Ishikawa (cell line): ENCODE measurements at regions not wholly inside any gene's neighbourhood (a gene's known extent, or its start where the extent isn't known, plus 50 kb on each side); places are given as distances from the start of the nearest gene placed in this dataset.
A peak's percentile ranks its signal among the peaks of the same experiment; 100 is the strongest.

Experiments used
- CEBPB ChIP-seq: IDR thresholded peaks from 2 replicates; pipeline ENCODE4 v1.6.1; 2012
- CREB1 ChIP-seq: IDR thresholded peaks from 2 replicates; pipeline ENCODE4 v1.6.1; 2012; ENCODE audit warnings: low read depth
- EGR1 ChIP-seq: IDR thresholded peaks from 2 replicates; pipeline ENCODE4 v1.6.1; 2012
- EP300 ChIP-seq: IDR thresholded peaks from 2 replicates; pipeline ENCODE4 v1.6.1; 2012; ENCODE audit warnings: borderline replicate concordance
- FOXM1 ChIP-seq: IDR thresholded peaks from 2 replicates; pipeline ENCODE4 v1.6.1; 2012; ENCODE audit warnings: low read depth, borderline replicate concordance
- MAX ChIP-seq: IDR thresholded peaks from 2 replicates; pipeline ENCODE4 v1.6.1; 2012
- RAD21 ChIP-seq: IDR thresholded peaks from 2 replicates; pipeline ENCODE4 v1.6.1; 2012; ENCODE audit warnings: low read depth
- REST ChIP-seq: IDR thresholded peaks from 2 replicates; pipeline ENCODE4 v1.6.1; 2012; ENCODE audit warnings: low read depth, mild to moderate bottlenecking
- TAF1 ChIP-seq: IDR thresholded peaks from 2 replicates; pipeline ENCODE4 v1.6.1; 2012; ENCODE audit warnings: low read depth, mild to moderate bottlenecking
- TCF12 ChIP-seq: IDR thresholded peaks from 2 replicates; pipeline ENCODE4 v1.6.1; 2012; ENCODE audit warnings: low read depth
- TEAD4 ChIP-seq: IDR thresholded peaks from 2 replicates; pipeline ENCODE4 v1.6.1; 2012
- YY1 ChIP-seq: IDR thresholded peaks from 2 replicates; pipeline ENCODE4 v1.6.1; 2012; ENCODE audit warnings: low read depth
- TF ChIP-seq, protein P1 (sequence below): IDR thresholded peaks from 2 replicates; pipeline ENCODE4 v1.6.1; 2012

DNA sequence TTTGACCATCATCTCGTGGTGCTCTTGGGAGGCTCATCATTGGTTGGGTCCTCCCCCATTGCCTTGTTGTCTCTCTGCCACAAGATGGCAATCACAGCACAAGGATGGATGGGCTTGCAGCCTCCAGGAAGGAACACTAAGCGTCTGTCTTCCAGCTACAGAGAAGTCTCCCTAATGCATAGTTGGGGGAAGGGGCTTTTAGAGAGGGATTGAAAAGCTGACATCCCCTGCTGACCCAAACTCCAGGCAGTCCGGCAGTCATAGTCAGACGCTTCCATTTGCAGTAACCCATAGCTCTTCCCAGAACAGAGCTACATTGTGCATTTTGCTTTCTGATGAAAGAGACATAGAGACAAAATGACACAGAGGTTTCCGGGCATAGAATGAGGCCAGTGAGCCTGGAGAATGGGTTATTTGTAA lies 111.4 kb downstream of the UTP18 start:
- TF ChIP-seq, protein P1, sequence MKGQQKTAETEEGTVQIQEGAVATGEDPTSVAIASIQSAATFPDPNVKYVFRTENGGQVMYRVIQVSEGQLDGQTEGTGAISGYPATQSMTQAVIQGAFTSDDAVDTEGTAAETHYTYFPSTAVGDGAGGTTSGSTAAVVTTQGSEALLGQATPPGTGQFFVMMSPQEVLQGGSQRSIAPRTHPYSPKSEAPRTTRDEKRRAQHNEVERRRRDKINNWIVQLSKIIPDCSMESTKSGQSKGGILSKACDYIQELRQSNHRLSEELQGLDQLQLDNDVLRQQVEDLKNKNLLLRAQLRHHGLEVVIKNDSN: no peak
- TF ChIP-seq EP300 (no peak), FOXM1 (no peak), REST (no peak), YY1 (no peak), TAF1 (no peak), TEAD4 (no peak), MAX (no peak), EGR1 (no peak), RAD21 (peak; percentile 64), TCF12 (no peak), CREB1 (no peak), CEBPB (no peak)
